Testis (tissue), 2 donors: ENCODE measurements at regions not wholly inside any gene's neighbourhood (a gene's known extent, or its start where the extent isn't known, plus 50 kb on each side); places are given as distances from the start of the nearest gene placed in this dataset.

Experiments
- DNase-seq: peaks from one replicate; pipeline ENCODE4 v3.0.0-alpha.2; 2019
- H3K27ac ChIP-seq, 2 donors: fragments of 200-600 bp; sonication (generic); one replicate each; pipeline ENCODE4 v1.5.1; 2019
- H3K27me3 ChIP-seq: fragments of 200-600 bp; sonication (generic); one replicate; pipeline ENCODE4 v1.5.1; 2019
- H3K36me3 ChIP-seq: fragments of 200-600 bp; sonication (generic); one replicate; pipeline ENCODE4 v1.5.1; 2017; ENCODE audit warnings: low read depth; ENCODE audit errors: missing control alignments
- H3K4me1 ChIP-seq: fragments of 200-600 bp; sonication (generic); one replicate; pipeline ENCODE4 v1.5.1; 2019
- H3K4me3 ChIP-seq, 2 donors: fragments of 200-600 bp; sonication (generic); one replicate each; pipeline ENCODE4 v1.5.1; 2017 to 2019
- H3K9me3 ChIP-seq: fragments of 200-600 bp; sonication (generic); one replicate; pipeline ENCODE4 v1.5.1; 2017
- POLR2A ChIP-seq: fragments of 450-650 bp; IDR thresholded peaks from one replicate; pipeline ENCODE4 v1.6.1; 2017; ENCODE audit warnings: antibody characterized with exemption, mild to moderate bottlenecking, moderate library complexity
- WGBS, 2 donors: methylation state at CpG; one replicate each; pipeline ENCODE4 v1.1.5; 2018; 5-methylcytosine and 5-hydroxymethylcytosine counted together
- intact Hi-C: fragments of 100-400 bp; cut with DNase I; formaldehyde crosslinking; loops from one replicate; pipeline ENCODE4 v1.15.1; 2023; ENCODE audit warnings: low total_unique reads
- TF ChIP-seq, protein P1 (sequence below), 3 experiments: fragments of 450-650 bp in 2 of 3; fragments of 200-600 bp in 1 of 3; sonication (generic) in 1 of 3; IDR thresholded peaks; one replicate each; pipeline ENCODE4 v1.5.1; 2016 to 2019; ENCODE audit warnings: antibody characterized with exemption in 3 of 3, mild to moderate bottlenecking in 2 of 3, moderate library complexity in 1 of 3

DNA sequence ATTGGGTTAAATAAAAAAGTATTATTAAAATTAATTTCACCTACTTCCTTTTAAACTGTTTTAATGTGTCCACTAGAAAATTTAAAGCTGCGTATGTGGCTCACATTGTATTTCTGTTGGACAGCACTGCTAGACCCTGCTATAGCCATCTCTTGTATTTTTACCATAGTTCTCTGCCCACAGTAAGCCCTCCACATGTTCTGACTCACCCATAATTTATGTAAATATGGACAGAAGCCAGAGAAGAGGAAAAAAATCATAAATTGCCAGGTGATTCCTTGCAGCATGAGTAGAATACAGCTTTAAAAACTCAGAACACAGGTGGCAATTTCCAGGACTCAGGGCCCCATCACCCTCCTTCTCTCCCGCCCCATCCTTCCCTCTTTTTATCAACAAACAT is 142.4 kb upstream of the MEX3C start:
- H3K4me3 ChIP-seq = no peak overlapping the region
- TF ChIP-seq POLR2A = no peak
- TF ChIP-seq, protein P1, sequence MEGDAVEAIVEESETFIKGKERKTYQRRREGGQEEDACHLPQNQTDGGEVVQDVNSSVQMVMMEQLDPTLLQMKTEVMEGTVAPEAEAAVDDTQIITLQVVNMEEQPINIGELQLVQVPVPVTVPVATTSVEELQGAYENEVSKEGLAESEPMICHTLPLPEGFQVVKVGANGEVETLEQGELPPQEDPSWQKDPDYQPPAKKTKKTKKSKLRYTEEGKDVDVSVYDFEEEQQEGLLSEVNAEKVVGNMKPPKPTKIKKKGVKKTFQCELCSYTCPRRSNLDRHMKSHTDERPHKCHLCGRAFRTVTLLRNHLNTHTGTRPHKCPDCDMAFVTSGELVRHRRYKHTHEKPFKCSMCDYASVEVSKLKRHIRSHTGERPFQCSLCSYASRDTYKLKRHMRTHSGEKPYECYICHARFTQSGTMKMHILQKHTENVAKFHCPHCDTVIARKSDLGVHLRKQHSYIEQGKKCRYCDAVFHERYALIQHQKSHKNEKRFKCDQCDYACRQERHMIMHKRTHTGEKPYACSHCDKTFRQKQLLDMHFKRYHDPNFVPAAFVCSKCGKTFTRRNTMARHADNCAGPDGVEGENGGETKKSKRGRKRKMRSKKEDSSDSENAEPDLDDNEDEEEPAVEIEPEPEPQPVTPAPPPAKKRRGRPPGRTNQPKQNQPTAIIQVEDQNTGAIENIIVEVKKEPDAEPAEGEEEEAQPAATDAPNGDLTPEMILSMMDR (IDR thresholded peaks at IDR 0.05) = no peak
- no peak overlapping the region for H3K27ac ChIP-seq
- H3K36me3 ChIP-seq = no peaks in the 10 kb centered on the region
- H3K9me3 ChIP-seq = no peaks in the 10 kb centered on the region
- intact Hi-C loops = no loop called here
- no peaks in the 10 kb centered on the region for H3K4me1 ChIP-seq
- WGBS, 2 donors = 76 to 87% methylated on average over 2 of the region's 2 CpGs
- no peaks in the 10 kb centered on the region for H3K27me3 ChIP-seq
- DNase-seq = no peak

DNA sequence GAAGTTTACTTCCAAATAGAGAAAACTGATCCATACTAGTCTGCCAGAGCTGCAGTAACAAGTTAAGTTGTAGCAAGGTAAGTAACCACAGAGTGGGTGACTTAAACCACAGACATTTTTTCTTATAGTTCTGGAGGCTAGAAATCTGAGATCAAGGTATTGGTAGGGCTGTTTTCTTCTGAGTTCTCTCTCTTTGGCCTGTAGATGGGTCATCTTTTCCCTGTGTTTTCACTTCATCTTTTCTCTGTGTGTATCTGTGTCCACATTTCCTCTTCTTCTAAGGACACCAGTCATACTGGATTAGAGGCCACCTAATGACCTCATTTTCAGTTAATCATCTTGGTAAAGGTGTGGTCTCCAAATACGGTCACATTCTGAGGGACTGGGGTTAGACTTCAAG is 142.9 kb upstream of the MEX3C start:
- intact Hi-C loops = no loop called here
- DNase-seq = no peak
- no peaks in the 10 kb centered on the region for H3K36me3 ChIP-seq
- H3K4me3 ChIP-seq = no peak overlapping the region
- TF ChIP-seq, protein P1 (IDR thresholded peaks at IDR 0.05) = no peak
- TF ChIP-seq POLR2A = no peak
- no peaks in the 10 kb centered on the region for H3K27me3 ChIP-seq
- H3K9me3 ChIP-seq = no peaks in the 10 kb centered on the region
- 84 to 93% methylated on average over 1 of the region's 1 CpG for WGBS, 2 donors
- H3K27ac ChIP-seq = no peak overlapping the region
- no peaks in the 10 kb centered on the region for H3K4me1 ChIP-seq

DNA sequence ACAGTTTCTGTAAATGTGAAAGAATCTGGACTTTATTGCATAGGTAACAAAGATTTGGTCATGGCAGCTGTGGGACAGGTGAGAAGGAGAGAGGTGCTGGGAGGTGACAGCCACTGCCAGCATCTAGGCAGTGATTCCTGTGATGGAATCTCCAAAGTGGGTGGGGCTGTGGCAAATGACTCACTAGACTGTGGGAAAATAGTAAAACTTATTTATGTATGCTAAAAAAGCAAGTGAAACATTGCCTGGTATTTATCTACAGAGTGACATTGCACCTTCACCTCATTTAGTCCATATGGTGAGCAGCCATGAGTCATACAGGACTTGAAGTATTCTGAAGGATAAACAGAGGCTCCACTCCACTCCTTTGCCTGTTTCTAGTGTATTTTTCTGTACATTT is 145.3 kb upstream of the MEX3C start:
- H3K27me3 ChIP-seq = no peaks in the 10 kb centered on the region
- no peaks in the 10 kb centered on the region for H3K9me3 ChIP-seq
- no peaks in the 10 kb centered on the region for H3K36me3 ChIP-seq
- H3K27ac ChIP-seq = no peak overlapping the region
- DNase-seq = no peak
- no peak overlapping the region for H3K4me3 ChIP-seq
- TF ChIP-seq, protein P1 (IDR thresholded peaks at IDR 0.05) = no peak
- TF ChIP-seq POLR2A = no peak
- peaks cover 4% of the 10 kb centered on the region for H3K4me1 ChIP-seq
- intact Hi-C loops = no loop called here

DNA sequence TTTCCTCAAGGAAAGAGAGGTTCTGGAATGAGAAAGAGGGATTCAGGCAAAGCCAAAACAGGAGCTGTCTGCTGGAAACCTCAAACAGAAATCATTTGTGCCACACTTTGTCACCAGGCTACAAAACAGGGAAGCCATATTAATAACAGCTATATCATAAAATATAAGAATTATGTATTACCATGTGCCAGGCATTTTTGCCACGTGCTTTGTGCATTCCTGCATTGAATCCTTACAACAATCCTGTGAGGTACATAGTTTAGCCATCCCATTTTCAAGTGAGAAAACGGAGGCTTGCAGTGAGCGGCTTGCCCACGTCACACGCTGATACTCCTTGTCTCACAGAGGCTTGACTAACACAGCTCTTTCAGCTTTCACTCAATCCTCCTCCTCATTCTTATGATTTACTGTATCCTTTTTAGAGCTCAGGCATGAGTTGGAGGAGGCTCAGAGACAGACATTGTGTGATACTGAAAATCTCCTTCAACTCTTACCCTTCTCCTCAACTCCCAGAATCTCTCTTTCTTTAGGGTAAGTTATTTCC is 148.4 kb upstream of the MEX3C start:
- Histone ChIP-seq H3K36me3 (no peaks in the 10 kb centered on the region), H3K4me1 (peaks cover 4% of the 10 kb centered on the region), H3K27me3 (no peaks in the 10 kb centered on the region), H3K9me3 (no peaks in the 10 kb centered on the region), H3K27ac (peak overlapping the region; percentile 51 to 57), H3K4me3 (no peak overlapping the region)
- DNase-seq = peak; percentile 73
- 47 to 61% methylated on average over 5 of the region's 5 CpGs for WGBS, 2 donors
- intact Hi-C loops = no loop called here
- TF ChIP-seq, protein P1 (IDR thresholded peaks at IDR 0.05) = no peak
- TF ChIP-seq POLR2A = no peak

DNA sequence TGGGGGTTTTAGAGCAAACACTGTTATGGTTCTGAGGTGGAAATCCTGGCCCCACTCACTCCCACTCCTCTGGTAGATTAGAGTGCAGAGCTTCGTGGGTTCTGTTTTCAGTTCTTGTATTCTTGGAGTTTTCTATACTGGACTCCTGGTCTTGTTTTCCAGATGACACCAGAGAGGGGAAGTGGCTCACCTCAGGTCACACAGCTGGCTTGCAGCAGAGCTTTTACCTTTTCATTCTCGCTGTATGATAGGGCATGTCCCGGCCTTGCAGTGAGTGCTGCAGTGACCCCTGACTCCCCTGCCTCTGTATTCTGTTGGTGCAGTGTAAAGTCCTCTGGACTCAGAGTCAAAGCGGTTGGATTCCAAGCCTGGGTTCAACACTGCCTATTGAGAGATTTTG is 148.9 kb upstream of the MEX3C start:
- Histone ChIP-seq H3K27ac (peak overlapping the region; percentile 51 to 57), H3K36me3 (no peaks in the 10 kb centered on the region), H3K4me3 (no peak overlapping the region), H3K9me3 (no peaks in the 10 kb centered on the region), H3K4me1 (peaks cover 4% of the 10 kb centered on the region), H3K27me3 (no peaks in the 10 kb centered on the region)
- no peak for DNase-seq
- 60 to 66% methylated on average over 4 of the region's 4 CpGs for WGBS, 2 donors
- TF ChIP-seq POLR2A = no peak
- TF ChIP-seq, protein P1 (IDR thresholded peaks at IDR 0.05) = no peak
- intact Hi-C loops = no loop called here
